HG03039 (cell line): ENCODE measurements at regions not wholly inside any gene's neighbourhood (a gene's known extent, or its start where the extent isn't known, plus 50 kb on each side); places are given as distances from the start of the nearest gene placed in this dataset.

Experiments used
- ATAC-seq: cut with Tn5 transposase; IDR thresholded peaks from one replicate; pipeline ENCODE4 v1.9.1; 2021; ENCODE audit warnings: mild to moderate bottlenecking, moderate library complexity; ENCODE audit not compliant: unreplicated experiment

- ATAC-seq: no peak
Measured at GRCh38 chr11:38315151-38315550, 1717.1 kb upstream of the RAG2 start.

GRCh38 chr11:38307455-38307854 lies 1709.4 kb upstream of the RAG2 start:
- no peak for ATAC-seq

GRCh38 chr11:38305682-38306081 lies 1707.6 kb upstream of the RAG2 start:
- no peak for ATAC-seq

- ATAC-seq: no peak
Measured at GRCh38 chr11:38304926-38305325, 1706.9 kb upstream of the RAG2 start.

- ATAC-seq: no peak
Measured at GRCh38 chr11:38302564-38302963, 1704.5 kb upstream of the RAG2 start.

- ATAC-seq: no peak
Measured at GRCh38 chr11:38300570-38300969, 1702.5 kb upstream of the RAG2 start.

GRCh38 chr11:38296211-38296776 lies 1698.3 kb upstream of the RAG2 start:
- ATAC-seq: no peak

- ATAC-seq: no peak
Measured at GRCh38 chr11:38282718-38283117, 1684.7 kb upstream of the RAG2 start.

- ATAC-seq: no peak
Measured at GRCh38 chr11:38278457-38279141, 1680.6 kb upstream of the RAG2 start.

GRCh38 chr11:38274031-38274430 lies 1676.0 kb upstream of the RAG2 start:
- no peak for ATAC-seq

- no peak for ATAC-seq
Measured at GRCh38 chr11:38272376-38272775, 1674.3 kb upstream of the RAG2 start.

GRCh38 chr11:38266691-38267090 lies 1668.7 kb upstream of the RAG2 start:
- no peak for ATAC-seq

- ATAC-seq: no peak
Measured at GRCh38 chr11:38256436-38256835, 1658.4 kb upstream of the RAG2 start.

- no peak for ATAC-seq
Measured at GRCh38 chr11:38254913-38255312, 1656.9 kb upstream of the RAG2 start.

GRCh38 chr11:38252620-38253019 lies 1654.6 kb upstream of the RAG2 start:
- no peak for ATAC-seq

- ATAC-seq: no peak
Measured at GRCh38 chr11:38246451-38246850, 1648.4 kb upstream of the RAG2 start.

- ATAC-seq: no peak
Measured at GRCh38 chr11:38226684-38227083, 1628.6 kb upstream of the RAG2 start.

GRCh38 chr11:38221295-38221694 lies 1623.3 kb upstream of the RAG2 start:
- no peak for ATAC-seq

GRCh38 chr11:38219636-38220035 lies 1621.6 kb upstream of the RAG2 start:
- no peak for ATAC-seq

- ATAC-seq: no peak
Measured at GRCh38 chr11:38208951-38209350, 1610.9 kb upstream of the RAG2 start.

GRCh38 chr11:38206663-38207062 lies 1608.6 kb upstream of the RAG2 start:
- no peak for ATAC-seq

- no peak for ATAC-seq
Measured at GRCh38 chr11:38191101-38191500, 1593.1 kb upstream of the RAG2 start.
